ENCODE measurements at regions not wholly inside any gene's neighbourhood (a gene's known extent, or its start where the extent isn't known, plus 50 kb on each side); places are given as distances from the start of the nearest gene placed in this dataset.
"Not testable (repeated sequence)": the region's sequence is repeated elsewhere in the genome, so short reads cannot be mapped to it uniquely, and the experiment has no call there.

DNA sequence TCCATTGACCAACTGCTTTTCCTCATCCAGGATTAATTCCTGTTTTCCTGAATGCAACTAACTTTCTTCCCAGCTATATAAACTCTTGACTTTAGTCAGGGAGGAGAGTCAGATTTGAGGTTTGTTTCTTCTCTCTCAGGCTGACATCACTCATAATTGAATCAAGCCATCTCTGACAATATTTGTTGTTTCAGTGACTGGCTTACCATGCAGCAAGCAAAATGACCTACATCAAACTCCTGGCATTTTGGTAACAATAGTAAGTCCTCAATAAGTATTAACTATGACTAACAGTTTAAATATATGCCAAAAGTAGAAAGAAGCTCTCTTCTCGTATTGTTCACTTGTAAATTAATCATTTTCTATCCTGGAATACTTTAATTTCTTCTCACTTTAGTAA is 625.7 kb upstream of the KCND2 start:
- DNase-seq = no peak

DNA sequence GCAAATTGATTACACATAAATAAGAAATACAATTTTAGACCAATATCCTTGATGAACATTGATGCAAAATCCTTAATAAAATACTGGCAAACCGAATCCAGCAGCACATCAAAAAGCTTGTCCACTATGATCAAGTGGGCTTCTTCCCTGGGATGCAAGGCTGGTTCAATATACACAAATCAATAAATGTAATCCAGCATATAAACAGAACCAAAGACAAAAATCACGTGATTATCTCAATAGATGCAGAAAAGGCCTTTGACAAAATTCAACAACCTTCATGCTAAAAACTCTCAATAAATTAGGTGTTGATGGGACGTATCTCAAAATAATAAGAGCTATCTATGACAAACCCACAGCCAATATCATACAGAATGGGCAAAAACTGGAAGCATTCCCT is 624.2 kb upstream of the KCND2 start:
- DNase-seq = not testable (repeated sequence)

DNA sequence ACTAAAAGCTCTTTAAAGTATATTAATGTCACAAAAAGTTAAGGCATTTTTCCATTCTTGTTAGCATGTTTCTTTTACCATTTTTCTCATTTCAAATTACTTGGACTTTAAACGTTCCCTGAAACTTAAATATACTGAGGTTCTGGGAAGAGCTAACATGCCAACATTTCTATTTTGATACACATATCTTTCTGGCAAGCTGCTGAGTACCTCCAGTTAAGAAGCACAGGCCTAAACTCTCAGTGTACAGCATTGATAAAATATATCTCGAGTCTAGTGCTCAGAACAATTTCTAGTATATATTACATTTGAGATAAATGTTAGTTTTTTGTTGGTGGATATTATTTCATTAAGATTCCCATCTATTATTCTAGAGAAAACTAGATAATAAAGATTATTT is 612.9 kb upstream of the KCND2 start:
- DNase-seq = no peak

DNA sequence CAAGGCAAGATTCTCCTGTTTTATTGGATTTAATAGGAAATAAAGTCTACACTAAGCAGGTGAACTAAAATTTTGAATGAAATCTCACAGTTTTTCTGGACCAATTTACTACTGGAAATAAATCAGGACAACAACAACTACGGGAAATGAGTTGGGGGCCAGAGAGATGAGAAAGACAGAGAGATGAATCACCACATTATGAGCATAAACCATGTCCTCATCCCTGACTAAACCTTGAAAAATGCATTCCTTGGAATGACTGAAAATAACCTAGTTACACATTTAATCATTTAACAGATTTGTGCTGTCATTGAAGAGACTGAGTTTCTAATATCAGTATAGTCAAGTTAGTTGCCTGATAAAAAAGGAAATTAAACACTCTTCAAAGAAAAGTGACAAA is 608.4 kb upstream of the KCND2 start:
- DNase-seq = no peak

DNA sequence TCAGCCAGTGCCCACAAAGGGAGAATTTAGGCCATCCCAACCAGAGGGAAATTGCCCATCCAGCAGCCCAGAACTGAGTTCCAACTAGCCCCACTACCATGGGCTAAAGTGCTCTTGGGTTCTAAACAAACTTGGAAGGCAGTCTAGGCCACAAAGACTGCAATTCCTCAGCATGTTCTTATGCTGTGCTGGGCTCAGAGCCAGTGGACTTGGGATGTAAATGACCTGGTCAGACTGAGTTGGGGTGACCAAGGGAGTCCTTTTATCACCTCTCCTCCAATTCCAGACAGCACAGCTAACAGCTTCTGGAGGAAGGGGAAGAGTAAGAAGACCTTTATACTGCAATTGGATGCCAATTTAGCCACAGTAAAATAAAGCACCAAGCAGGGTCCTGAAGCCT is 607.2 kb upstream of the KCND2 start:
- no peak for DNase-seq

DNA sequence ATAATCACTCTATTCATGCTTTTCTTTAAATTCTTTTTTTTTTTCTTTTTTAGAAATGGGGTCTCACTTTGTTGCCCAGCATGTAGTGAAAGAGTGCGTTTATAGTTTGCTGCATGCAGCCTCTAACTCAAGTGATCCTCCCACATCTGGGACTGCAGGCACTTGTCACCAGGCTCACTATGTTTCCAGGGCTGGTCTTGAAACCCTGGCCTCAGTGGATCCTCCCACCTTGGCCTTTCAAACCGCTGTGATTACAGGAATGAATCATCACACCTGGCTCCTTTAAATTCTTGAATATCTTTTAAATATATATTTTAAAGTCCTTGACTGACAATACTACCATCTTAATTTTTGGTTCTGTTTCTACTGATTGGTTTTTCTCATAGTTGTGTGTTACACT is 591.6 kb upstream of the KCND2 start:
- no peak for DNase-seq

DNA sequence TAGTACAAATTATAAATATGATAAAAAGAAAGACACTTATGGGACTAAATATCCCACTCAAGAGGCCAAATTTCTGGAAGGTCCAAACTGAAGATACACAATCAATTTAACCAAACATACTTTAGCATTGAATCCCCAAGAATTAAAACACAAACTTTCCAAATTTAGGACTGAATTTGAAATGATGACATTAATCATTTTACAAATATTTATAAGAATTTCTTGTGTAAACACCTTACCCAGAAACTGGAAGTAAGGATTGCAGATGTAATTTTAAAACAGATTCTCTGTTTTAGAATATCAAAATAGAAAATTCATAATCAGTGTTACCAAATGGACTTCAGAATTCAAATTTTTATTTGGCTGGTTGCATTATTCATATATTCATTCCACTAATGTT is 588.2 kb upstream of the KCND2 start:
- DNase-seq = no peak

DNA sequence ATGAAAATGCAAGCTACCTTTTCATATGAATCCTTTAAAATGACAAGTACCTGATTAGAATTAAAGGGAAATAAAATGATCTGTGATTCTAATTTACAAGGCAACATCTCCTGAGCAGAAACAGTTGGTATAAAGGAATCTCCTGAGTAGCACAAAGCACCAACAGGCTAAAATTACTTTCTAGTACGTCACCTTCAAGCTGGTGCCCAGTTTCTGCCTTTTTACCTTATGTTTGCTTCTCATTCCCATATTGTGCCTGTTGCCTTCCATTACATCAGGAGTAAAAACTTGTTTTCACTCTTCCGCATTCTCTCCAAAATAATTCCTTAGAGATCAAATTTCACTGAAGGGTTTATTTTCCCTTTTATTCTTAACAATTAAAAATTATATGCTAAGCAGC is 587.1 kb upstream of the KCND2 start:
- DNase-seq = no peak

DNA sequence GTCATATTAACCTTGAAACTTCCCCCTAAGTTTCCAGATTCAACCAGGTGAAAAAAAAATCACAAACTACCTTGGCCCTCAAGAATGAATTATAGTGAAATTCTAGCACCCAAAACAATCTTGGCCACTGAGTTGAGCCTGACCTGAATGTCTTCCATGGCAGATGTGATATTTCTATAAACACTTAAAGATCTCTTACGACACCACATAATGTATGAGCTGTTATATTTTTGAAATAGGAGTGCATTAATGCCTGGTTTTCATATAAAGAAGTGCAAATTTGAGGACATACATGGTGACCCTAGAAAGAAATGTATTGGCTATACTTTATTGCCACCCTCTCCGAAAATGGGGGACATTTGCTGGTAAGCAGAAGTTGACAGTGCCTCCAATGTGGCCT is 584.1 kb upstream of the KCND2 start:
- no peak for DNase-seq

DNA sequence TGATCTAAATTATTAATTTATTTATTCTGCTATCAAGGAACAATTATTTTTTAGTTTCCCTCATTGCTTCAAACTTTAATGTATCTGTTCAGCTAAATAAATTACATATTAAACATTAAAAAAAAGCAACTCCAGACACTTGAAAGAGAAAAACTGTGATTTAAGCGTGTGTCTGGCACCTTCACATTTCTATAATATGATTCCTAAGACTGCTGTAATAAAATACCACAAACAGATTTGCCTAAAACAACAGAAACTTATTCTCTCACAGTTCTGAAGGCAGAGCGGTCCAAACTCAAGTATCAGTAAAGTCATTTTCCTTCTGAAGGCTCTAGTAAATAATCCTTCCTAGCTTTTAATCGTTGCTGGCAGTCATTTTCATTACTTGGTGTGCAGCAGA is 580.4 kb upstream of the KCND2 start:
- DNase-seq = no peak

DNA sequence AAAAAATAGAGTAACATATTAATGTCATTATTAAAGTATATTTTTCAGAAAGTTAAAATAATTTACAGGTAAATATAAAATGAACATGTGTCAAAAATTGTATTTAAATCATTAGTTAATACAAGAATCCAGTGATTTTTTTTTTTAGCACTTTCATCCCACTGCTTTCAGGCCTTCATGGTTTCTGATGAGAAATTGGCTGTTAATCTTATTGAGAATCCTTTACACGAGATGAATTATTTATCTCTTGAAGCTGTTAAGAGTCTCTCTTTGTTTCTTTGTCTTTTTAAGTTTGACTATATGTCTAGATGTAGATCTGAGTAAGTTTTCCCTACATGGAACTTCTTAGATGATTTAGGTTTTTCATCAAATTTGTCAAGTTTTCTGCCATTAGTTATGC is 578.5 kb upstream of the KCND2 start:
- DNase-seq = no peak

DNA sequence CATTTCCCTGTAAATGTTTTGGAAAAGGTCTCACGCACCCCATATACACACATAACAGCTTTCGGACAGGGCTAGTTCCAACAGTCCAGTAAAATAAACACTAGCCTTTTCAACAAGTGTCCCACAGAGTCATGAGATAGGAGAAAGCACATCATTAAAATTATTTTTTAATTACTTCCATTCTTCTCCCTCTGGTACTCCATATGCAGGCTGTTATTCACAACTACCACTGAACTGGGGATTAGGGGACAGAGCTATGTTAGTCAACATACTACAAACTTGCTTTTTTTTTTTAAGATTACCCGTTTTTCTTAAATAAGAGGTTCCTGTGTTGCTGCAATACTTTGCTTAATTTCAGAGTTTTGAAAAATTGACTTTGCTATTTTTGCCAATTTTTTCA is 576.6 kb upstream of the KCND2 start:
- DNase-seq = no peak

DNA sequence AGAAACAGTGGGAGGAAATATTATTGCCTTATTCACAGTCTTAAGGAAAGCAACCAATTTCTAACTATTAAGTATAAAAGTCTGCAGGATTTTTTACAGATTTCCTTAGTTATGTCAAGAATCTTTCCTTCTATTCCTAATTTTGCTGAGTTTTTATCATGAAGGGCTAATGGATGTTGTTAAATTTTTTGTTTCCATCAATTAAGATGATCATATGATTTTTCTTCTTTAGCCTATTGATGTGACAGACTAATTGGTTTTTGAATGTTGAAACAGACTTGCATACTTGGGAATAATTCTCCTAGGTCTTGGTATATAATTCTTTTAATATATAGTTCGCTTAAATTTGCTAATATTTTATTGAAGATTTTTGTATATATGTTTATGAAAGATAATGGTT is 569.1 kb upstream of the KCND2 start:
- DNase-seq = no peak

DNA sequence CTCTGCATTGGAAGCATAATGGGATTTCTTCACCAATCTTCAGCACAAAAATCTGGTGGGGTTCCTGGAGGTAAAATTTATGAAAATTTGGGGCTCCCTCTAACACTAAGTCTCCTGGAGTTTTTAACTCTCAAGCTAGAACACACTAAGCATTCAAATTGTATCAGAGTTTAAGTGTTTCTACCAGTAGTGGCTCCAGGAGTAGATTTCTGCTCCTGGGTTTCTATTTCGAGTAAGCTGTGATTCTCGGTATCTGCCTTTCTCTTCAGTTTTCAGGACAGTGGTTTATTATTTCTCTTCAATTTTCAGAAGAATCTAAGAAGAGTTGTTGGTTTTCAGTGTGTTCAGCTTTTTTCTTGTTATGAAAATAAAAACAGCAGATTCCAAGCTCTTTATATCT is 566.4 kb upstream of the KCND2 start:
- no peak for DNase-seq

DNA sequence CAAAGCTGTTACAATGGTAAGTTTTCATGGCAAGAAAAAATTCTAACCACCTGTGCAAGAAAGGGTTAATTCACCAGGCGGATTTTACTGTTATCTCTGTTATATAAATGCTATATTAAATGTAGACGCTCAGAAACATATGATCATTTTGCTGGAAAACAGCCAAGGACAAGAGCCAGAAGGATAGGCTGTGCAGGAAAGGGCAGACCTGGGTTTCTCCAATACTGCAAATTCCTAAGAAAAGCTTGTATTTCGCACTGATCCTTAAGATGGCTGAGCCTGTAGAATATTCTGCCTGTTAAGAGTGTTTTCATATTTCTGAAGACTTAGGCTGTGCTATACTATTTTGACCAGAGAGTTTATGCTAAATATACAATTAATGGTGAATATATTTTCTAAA is 564.1 kb upstream of the KCND2 start:
- no peak for DNase-seq

DNA sequence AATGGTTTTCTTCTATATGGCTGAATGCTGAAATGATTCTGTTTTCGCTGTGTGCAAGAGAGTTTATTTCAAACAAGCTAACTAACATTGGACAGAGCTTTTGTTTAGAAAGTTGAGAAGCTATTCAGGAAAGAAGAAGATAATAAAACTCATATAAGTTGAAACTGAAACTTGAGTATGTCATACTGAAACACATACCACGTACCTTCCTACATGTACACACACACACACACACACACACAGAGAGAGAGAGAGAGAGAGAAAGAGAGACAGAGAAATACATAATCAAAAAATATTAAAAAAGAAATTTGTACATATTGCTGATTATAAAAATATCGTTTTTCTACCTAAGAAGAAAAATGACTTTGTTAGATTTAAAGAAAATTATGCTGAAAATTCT is 561.9 kb upstream of the KCND2 start:
- DNase-seq = no peak

DNA sequence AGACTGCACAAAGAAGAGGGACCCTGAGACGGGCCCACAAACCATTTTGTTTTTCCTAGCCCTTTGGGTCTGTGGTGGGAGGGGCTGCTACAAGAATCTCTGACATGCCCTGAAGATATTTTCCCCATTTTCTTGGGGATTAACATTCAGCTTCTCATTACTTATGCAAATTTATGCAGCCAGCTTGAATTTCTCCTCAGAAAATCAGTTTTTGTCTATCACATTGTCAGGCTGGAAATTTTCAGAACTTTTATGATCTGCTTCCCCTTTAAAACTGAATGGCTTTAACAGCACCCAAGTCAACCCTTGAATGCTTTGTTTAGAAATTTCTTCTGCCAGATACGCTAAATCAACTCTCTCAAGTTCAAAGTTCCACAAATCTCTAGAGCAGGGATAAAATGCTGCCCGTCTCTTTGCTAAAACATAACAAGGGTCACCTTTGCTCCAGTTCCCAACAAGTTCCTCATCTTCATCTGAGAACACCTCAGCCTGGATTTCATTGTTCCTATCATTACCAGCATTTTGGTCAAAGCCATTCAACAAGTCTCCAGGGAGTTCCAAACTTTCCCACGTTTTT is 560.0 kb upstream of the KCND2 start:
- no peak for DNase-seq

DNA sequence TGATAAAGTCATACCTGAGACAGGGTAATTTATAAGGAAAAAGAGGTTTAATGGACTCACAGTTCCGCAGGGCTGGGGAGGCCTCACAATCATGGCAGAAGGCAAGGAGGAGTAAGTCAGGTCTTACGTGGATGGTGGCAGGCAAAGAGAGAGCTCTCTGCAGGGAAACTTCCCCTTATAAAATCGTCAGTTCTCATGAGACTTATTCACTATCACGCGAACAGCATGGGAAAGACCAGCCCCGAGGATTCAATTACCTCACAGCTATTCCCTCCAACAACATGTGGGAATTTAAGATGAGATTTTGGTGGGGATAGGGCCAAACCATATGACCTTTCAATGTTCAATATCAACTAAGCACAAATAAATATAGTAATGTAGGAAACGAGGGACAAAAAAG is 559.4 kb upstream of the KCND2 start:
- DNase-seq = no peak

DNA sequence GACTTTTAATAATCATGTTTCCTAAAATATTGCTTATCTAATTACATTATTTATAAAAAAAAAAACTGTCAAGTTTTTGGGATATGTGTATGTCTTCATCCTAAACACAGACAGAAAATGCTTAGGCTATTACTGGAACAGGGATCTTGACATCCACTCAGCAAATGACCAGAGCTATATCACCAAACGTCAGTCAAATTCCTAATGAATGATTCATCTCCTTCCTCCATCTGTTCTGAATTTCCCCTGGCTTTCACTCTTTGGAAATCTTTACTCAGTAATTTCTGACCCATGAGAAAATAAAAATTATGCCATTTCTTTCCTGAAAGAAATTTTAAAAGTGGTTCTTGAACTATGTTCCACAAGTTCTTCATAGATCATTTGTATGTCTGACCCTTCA is 552.4 kb upstream of the KCND2 start:
- DNase-seq = no peak

DNA sequence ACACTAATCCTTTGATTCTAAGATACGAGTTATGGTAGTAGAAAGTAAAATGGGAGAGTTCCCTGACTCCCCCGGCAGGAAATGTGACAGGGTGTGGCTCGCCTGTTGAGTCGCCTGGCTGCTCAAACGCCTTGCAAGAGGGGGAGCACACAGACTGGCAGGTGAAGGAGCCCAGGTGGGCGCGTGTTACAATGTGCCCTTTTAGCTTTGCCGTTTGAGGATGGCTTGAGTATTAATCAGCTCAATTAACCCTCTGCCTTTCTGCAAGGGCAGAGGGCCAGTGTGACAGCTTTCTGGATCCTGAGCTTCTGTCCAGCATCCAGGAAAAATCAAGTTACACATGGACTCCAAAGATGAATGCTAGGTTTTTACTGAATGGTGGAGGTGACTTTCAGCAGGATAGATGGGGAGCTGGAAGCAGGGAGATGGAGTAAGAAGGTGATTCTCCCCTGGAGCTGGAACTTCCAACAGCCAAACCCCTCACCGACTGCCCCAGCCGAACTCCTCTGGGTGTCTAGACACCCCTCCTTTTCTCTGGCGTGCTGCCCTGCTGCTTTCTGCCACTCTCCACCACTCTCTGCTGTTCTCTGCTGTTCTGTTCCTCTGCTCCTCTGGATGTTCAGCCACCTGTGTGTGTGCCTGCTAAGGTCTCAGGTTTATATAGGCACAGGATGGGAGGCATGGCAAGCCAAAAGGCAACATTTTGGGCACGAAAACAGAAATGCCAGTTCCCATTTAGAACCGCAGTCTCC is 548.8 kb upstream of the KCND2 start:
- DNase-seq = no peak

DNA sequence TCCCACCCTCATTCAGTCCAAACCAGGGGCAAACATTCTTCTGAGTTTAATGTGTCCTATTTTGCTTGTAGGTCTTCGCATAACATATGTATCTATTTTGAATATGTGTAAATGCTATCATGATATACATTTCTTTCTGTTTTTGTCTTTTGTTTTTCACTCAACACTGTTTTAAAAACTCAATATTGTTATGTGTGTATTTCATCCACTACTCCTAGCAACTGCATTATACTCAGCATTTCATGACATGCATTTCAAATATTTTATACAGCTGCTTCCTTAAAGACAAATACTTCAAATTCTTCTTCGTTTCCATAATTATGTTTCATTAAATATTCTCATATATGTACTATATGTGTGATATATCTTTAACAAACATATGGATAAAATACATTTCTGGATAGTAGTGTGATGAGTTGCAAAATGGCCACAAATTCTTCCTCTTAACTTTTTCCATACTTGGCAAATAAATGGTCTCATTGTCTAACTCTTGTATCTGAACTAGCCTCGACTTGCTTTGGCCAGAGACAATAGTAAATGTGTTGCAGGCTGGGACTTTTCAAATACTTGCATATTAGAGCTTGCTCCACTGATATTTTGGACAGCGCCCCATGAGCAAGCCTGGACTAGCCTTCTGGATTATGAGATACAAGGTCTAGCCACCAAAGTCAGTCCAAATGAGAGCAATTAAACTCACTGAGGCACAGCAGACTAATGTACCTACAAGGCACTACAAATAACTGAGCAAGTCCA is 539.7 kb upstream of the KCND2 start:
- no peak for DNase-seq

DNA sequence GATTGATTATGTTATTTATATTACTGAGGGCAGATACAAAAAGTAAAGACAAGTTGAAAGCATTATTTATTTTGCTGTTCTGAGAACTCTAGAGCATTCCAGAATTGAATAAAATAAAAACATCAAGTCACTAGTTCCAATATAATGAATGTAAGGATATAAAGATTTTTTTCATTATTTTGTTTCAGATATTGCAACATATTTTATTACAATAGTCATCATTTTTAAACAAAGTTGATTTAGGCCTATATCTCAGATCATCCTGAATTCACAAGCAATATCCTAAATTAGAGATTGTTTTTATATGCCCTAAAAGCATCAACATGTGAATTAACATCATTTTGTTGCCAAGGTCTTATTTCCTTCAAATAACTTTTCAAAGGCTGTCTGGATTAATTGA is 535.6 kb upstream of the KCND2 start:
- DNase-seq = no peak

DNA sequence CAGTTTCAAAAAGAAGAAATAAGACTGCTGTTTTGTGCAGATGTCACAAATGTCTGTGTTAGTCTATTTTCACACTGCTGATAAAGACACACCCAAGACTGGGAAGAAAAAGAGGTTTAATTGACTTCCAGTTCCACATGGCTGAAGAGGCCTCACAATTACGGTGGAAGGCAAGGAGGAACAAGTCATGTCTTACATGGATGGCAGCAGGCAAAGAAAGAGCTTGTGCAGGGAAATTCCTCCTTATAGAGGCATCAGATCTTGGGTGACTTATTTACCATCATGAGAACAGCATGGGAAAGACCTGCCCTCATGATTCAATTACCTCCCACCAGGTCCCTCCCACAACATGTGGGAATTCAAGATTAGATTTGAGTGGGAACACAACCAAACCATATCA is 527.7 kb upstream of the KCND2 start:
- DNase-seq = not testable (repeated sequence)

DNA sequence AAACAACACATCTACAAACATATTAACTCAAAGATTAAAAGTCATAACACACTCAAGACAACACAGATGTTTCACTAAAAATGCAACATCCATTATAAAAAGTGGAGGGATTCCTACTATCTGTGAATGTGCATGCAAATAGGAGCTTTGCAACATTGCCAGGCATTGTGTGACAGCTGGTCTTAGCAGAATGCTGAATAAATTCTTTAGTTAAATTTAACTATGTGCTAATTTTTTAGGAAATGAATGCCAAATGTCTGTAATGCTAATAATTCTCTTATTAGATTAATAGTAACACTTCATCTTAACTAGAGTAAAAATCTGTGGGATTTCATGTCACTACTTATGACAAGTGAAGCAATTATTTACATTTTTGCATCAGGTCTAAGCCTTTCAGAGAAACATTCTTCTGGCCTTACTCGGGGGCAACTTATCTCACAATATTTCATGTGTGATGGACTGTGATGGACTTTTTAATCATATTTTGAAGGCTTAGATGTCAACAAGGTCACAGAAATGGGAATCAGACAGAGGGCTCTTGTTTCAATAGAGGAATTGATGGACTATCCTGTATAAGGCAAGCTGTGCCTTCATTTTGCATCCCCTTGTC is 524.6 kb upstream of the KCND2 start:
- DNase-seq = no peak

All from NCI-H1436 (cell line).